ENCODE measurements at regions not wholly inside any gene's neighbourhood (a gene's known extent, or its start where the extent isn't known, plus 50 kb on each side); places are given as distances from the start of the nearest gene placed in this dataset.
"Not testable (repeated sequence)": the region's sequence is repeated elsewhere in the genome, so short reads cannot be mapped to it uniquely, and the experiment has no call there.

GRCh38 chr15:36438499-36438898, 140.9 kb upstream of the CDIN1 start:
- TF ChIP-seq, protein P1, sequence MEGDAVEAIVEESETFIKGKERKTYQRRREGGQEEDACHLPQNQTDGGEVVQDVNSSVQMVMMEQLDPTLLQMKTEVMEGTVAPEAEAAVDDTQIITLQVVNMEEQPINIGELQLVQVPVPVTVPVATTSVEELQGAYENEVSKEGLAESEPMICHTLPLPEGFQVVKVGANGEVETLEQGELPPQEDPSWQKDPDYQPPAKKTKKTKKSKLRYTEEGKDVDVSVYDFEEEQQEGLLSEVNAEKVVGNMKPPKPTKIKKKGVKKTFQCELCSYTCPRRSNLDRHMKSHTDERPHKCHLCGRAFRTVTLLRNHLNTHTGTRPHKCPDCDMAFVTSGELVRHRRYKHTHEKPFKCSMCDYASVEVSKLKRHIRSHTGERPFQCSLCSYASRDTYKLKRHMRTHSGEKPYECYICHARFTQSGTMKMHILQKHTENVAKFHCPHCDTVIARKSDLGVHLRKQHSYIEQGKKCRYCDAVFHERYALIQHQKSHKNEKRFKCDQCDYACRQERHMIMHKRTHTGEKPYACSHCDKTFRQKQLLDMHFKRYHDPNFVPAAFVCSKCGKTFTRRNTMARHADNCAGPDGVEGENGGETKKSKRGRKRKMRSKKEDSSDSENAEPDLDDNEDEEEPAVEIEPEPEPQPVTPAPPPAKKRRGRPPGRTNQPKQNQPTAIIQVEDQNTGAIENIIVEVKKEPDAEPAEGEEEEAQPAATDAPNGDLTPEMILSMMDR (IDR thresholded peaks at IDR 0.05; ENCODE audit: insufficient read depth, low read depth, low read length) = no peak
- no peak for DNase-seq (ENCODE audit: low read depth)
- no peak overlapping the region for H3K4me3 ChIP-seq (ENCODE audit: low read depth, low read length)

GRCh38 chr15:36447373-36447772, 132.1 kb upstream of the CDIN1 start:
- H3K4me3 ChIP-seq (ENCODE audit: low read depth, low read length) = no peak overlapping the region
- DNase-seq (ENCODE audit: low read depth) = no peak
- TF ChIP-seq, protein P1 (IDR thresholded peaks at IDR 0.05; ENCODE audit: insufficient read depth, low read depth, low read length) = no peak

- TF ChIP-seq, protein P1 (IDR thresholded peaks at IDR 0.05; ENCODE audit: insufficient read depth, low read depth, low read length) = no peak
- no peak for DNase-seq (ENCODE audit: low read depth)
- H3K4me3 ChIP-seq (ENCODE audit: low read depth, low read length) = no peak overlapping the region
Observed at GRCh38 chr15:36448418-36448817, 131.0 kb upstream of the CDIN1 start.

DNA sequence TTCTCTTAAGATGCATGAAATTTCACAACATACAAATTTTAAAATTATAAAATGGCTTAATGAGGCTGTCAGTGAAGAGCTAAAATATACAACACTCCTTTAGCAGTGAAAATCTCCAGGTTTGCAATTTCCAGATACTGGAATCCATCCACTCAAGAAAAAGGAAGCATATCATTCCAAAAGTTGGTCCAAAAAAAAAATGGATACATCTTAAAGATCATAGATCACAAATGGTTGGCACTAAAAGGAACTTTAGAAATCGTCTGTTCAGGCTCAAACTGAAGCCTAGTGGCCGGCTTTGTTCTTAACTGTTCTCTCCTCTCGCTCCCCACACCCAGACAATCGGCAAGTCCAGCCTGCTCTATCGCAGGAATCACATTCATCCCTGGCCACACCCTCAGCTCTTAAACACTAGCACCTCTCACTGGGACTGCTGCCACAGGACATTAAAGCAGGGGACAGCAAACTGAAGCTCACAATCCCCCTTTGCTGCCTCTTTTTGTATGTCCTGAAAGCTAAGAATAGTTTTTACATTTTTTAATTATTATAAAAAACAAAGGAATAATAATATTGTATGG, 130.3 kb upstream of the CDIN1 start:
- no peak for DNase-seq (ENCODE audit: low read depth)
- TF ChIP-seq, protein P1 (IDR thresholded peaks at IDR 0.05; ENCODE audit: insufficient read depth, low read depth, low read length) = no peak
- H3K4me3 ChIP-seq (ENCODE audit: low read depth, low read length) = no peak overlapping the region

GRCh38 chr15:36449662-36450145, 129.7 kb upstream of the CDIN1 start:
- no peak for DNase-seq (ENCODE audit: low read depth)
- H3K4me3 ChIP-seq (ENCODE audit: low read depth, low read length) = no peak overlapping the region
- TF ChIP-seq, protein P1 (IDR thresholded peaks at IDR 0.05; ENCODE audit: insufficient read depth, low read depth, low read length) = no peak

DNA sequence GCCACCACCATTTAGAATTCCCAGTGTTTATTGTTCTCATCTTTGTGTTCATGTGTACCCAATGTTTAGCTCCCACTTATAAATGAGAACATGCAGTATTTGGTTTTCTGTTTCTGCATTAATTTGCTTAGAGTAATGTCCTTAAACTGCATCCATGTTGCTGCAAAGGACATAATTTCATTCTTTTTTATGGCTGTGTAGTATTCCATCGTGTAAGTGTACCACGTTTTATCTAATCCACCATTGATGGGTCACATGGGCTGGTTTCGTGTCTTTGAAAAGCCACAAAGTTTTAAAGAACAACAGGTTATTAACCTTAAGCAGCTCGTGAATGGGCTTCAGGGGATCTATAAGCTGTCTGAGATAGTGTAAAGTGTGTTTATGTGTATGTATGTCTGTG, 125.2 kb upstream of the CDIN1 start:
- H3K4me3 ChIP-seq (ENCODE audit: low read depth, low read length) = not testable (repeated sequence)

GRCh38 chr15:36458411-36458810, 121.0 kb upstream of the CDIN1 start:
- no peak for DNase-seq (ENCODE audit: low read depth)
- no peak overlapping the region for H3K4me3 ChIP-seq (ENCODE audit: low read depth, low read length)
- TF ChIP-seq, protein P1 (IDR thresholded peaks at IDR 0.05; ENCODE audit: insufficient read depth, low read depth, low read length) = no peak

More for the DNA sequence above, 125.2 kb upstream of the CDIN1 start:
- not testable (repeated sequence) for DNase-seq (ENCODE audit: low read depth)

All from fibroblast of villous mesenchyme (primary cell).